WERI-Rb-1 (cell line): ENCODE measurements at regions not wholly inside any gene's neighbourhood (a gene's known extent, or its start where the extent isn't known, plus 50 kb on each side); places are given as distances from the start of the nearest gene placed in this dataset.
"Not testable (repeated sequence)": the region's sequence is repeated elsewhere in the genome, so short reads cannot be mapped to it uniquely, and the experiment has no call there.

ENCODE experiments used
- DNase-seq: peaks from one replicate; pipeline ENCODE4 v3.0.0-alpha.2; 2020
- H3K27ac ChIP-seq: fragments of 250-450 bp; sonication (Bioruptor Pico); 2 replicates; pipeline ENCODE4 v1.5.1; 2020; ENCODE audit warnings: mild to moderate bottlenecking, moderate library complexity
- H3K27me3 ChIP-seq: fragments of 250-450 bp; sonication (Bioruptor Pico); 2 replicates; pipeline ENCODE4 v1.5.1; 2021; ENCODE audit warnings: mild to moderate bottlenecking, low read depth, moderate library complexity; ENCODE audit not compliant: insufficient read depth, severe bottlenecking
- H3K36me3 ChIP-seq: fragments of 250-450 bp; sonication (Bioruptor Pico); 2 replicates; pipeline ENCODE4 v1.5.1; 2020; ENCODE audit warnings: mild to moderate bottlenecking, moderate library complexity
- H3K4me3 ChIP-seq: 2 replicates; pipeline ENCODE4 v1.5.1; 2011; ENCODE audit warnings: low read depth, mild to moderate bottlenecking, control low read depth, low read length
- H3K9me3 ChIP-seq: fragments of 250-450 bp; sonication (Bioruptor Pico); 2 replicates; pipeline ENCODE4 v1.5.1; 2021; ENCODE audit warnings: mild to moderate bottlenecking, moderate library complexity; ENCODE audit not compliant: severe bottlenecking
- CTCF ChIP-seq: IDR thresholded peaks from 2 replicates; pipeline ENCODE4 v1.5.1; 2011; ENCODE audit warnings: low read depth, mild to moderate bottlenecking, control low read depth, inconsistent platforms, low read length

GRCh38 chr2:37722971-37723370 is 51.5 kb upstream of the CDC42EP3 start:
- H3K4me3 ChIP-seq, H3K36me3 ChIP-seq, H3K9me3 ChIP-seq, DNase-seq, H3K27ac ChIP-seq, H3K27me3 ChIP-seq: not testable (repeated sequence)

- no peak for TF ChIP-seq CTCF
- no peak for DNase-seq
These were observed 58.8 kb upstream of the CDC42EP3 start for GRCh38 chr2:37730037-37730818.

GRCh38 chr2:37732412-37732811 is 61.0 kb upstream of the CDC42EP3 start:
- not testable (repeated sequence) for H3K4me3 ChIP-seq, H3K36me3 ChIP-seq, H3K27ac ChIP-seq, H3K27me3 ChIP-seq, DNase-seq, H3K9me3 ChIP-seq

More at GRCh38 chr2:37730037-37730818, 58.8 kb upstream of the CDC42EP3 start:
- no peaks in the 10 kb centered on the region for H3K27me3 ChIP-seq
- H3K4me3 ChIP-seq = no peak overlapping the region
- peaks cover 2% of the 10 kb centered on the region for H3K9me3 ChIP-seq
- no peaks in the 10 kb centered on the region for H3K36me3 ChIP-seq
- H3K27ac ChIP-seq = no peak overlapping the region

GRCh38 chr2:37733251-37733650 is 61.8 kb upstream of the CDC42EP3 start:
- no peaks in the 10 kb centered on the region for H3K36me3 ChIP-seq
- no peaks in the 10 kb centered on the region for H3K27me3 ChIP-seq
- H3K27ac ChIP-seq = no peak overlapping the region
- no peaks in the 10 kb centered on the region for H3K9me3 ChIP-seq
- H3K4me3 ChIP-seq = no peak overlapping the region
- TF ChIP-seq CTCF = no peak
- no peak for DNase-seq

GRCh38 chr2:37733955-37734354 is 62.5 kb upstream of the CDC42EP3 start:
- H3K27ac ChIP-seq = not testable (repeated sequence)

GRCh38 chr2:37734891-37735523 is 63.6 kb upstream of the CDC42EP3 start:
- H3K36me3 ChIP-seq, H3K27ac ChIP-seq, H3K9me3 ChIP-seq, DNase-seq, H3K27me3 ChIP-seq, H3K4me3 ChIP-seq: not testable (repeated sequence)

More at GRCh38 chr2:37733955-37734354, 62.5 kb upstream of the CDC42EP3 start:
- not testable (repeated sequence) for H3K27me3 ChIP-seq, H3K36me3 ChIP-seq, H3K4me3 ChIP-seq, DNase-seq, H3K9me3 ChIP-seq

- DNase-seq, H3K9me3 ChIP-seq, H3K4me3 ChIP-seq, H3K36me3 ChIP-seq, H3K27me3 ChIP-seq, H3K27ac ChIP-seq: not testable (repeated sequence)
These were observed 64.1 kb upstream of the CDC42EP3 start for GRCh38 chr2:37735524-37735910.

GRCh38 chr2:37737507-37737906 is 66.1 kb upstream of the CDC42EP3 start:
- DNase-seq = no peak
- Histone ChIP-seq H3K4me3 (no peak overlapping the region), H3K27me3 (no peaks in the 10 kb centered on the region), H3K9me3 (no peaks in the 10 kb centered on the region), H3K36me3 (no peaks in the 10 kb centered on the region), H3K27ac (no peak overlapping the region)
- TF ChIP-seq CTCF = no peak
